Muscle of leg (tissue), 3 donors: ENCODE measurements at regions not wholly inside any gene's neighbourhood (a gene's known extent, or its start where the extent isn't known, plus 50 kb on each side); places are given as distances from the start of the nearest gene placed in this dataset.

Source experiments
- DNase-seq: peaks from one replicate; pipeline ENCODE4 v3.0.0; 2013
- H3K27ac ChIP-seq: one replicate; pipeline ENCODE4 v1.5.1; 2013; ENCODE audit warnings: mild to moderate bottlenecking, low read length, control low read depth
- H3K27me3 ChIP-seq: one replicate; pipeline ENCODE4 v1.6.1; 2013; ENCODE audit warnings: low read length; ENCODE audit not compliant: control insufficient read depth, insufficient read depth
- H3K36me3 ChIP-seq: one replicate; pipeline ENCODE4 v1.6.1; 2013; ENCODE audit warnings: low read length; ENCODE audit not compliant: control insufficient read depth, insufficient read depth
- H3K4me1 ChIP-seq: one replicate; pipeline ENCODE4 v1.6.1; 2013; ENCODE audit warnings: low read length; ENCODE audit not compliant: control insufficient read depth, insufficient read depth
- H3K4me3 ChIP-seq: one replicate; pipeline ENCODE4 v1.5.1; 2013; ENCODE audit warnings: low read length, control low read depth
- H3K9me3 ChIP-seq: replicated peaks from 2 replicates; pipeline ENCODE4 v1.6.1; 2013; ENCODE audit warnings: low read depth, low read length; ENCODE audit not compliant: control insufficient read depth
- WGBS: methylation state at CpG from one replicate; pipeline ENCODE4 v1.1.5; 2013; ENCODE audit warnings: missing lambda C conversion rate; ENCODE audit not compliant: insufficient coverage; 5-methylcytosine and 5-hydroxymethylcytosine counted together

DNA sequence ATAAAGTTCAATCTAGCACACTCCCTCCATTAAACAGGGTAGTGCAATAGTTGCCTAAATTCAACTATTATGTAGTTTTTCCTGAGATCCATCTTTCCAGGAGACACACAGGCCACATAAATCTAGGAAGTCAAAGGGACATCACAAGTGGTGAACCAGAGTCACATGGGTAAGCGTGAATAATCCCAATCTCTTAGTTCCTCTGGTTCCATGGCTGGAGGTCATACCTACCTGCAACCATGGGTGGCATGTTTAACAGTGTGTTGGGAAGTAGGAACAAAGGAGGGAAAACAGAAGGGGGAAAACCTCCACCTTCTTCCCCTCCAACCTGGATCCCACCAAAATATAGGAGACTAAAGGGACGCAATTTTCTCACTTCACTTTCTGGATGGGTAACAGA is 2651.6 kb downstream of the ARAP2 start:
- no peaks in the 10 kb centered on the region for H3K27me3 ChIP-seq
- peaks cover 34% of the 10 kb centered on the region for H3K9me3 ChIP-seq
- no peak overlapping the region for H3K27ac ChIP-seq
- DNase-seq = no peak
- WGBS = no CpG with 5 or more reads among the region's 2 CpGs
- no peaks in the 10 kb centered on the region for H3K36me3 ChIP-seq
- H3K4me1 ChIP-seq = no peaks in the 10 kb centered on the region
- no peak overlapping the region for H3K4me3 ChIP-seq

DNA sequence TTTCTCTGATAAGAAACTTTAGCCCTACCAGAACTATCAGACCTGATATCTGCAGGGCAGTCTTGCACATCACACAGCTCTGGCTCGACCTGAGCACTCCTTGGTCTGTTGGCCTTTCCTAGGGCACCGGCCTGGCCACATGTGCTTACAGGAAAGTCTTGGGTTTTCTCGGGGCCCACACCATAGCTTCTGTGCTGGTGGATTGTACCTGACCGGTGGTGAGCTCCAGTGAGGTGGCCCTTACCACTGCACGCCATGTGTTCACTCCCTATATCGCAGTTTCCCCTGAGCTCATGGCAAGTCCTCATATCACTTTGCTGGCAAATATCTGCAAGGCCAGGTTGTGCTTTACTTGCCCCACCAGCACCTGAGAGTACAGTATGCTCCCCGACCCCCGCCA is 2637.4 kb downstream of the ARAP2 start:
- H3K36me3 ChIP-seq = no peaks in the 10 kb centered on the region
- H3K4me3 ChIP-seq = no peak overlapping the region
- H3K27ac ChIP-seq = no peak overlapping the region
- 84% methylated on average over 8 of the region's 8 CpGs for WGBS
- no peaks in the 10 kb centered on the region for H3K4me1 ChIP-seq
- no peaks in the 10 kb centered on the region for H3K27me3 ChIP-seq
- DNase-seq = no peak
- peaks cover 4% of the 10 kb centered on the region for H3K9me3 ChIP-seq

DNA sequence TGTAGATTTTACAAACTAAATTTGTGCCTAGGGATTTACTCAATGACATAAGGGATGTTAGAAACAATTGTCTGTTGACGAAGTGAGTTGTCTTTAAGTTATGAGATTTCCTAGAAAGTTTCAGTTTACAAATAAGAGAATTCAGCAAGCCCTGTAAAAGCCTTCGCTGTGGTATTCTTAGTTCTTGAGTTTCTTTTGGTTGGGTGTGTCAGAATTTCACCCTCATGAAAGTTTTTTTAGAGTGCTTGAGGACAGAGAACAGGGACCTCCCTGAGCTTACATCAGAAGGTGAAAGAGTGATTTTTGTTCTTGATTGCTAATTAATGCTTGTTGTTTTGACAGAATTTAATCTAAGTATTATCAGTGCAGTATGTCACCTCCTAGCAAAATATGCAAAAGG is 2628.2 kb downstream of the ARAP2 start:
- no peaks in the 10 kb centered on the region for H3K36me3 ChIP-seq
- H3K4me1 ChIP-seq = no peaks in the 10 kb centered on the region
- no peaks in the 10 kb centered on the region for H3K27me3 ChIP-seq
- no peak overlapping the region for H3K27ac ChIP-seq
- no peaks in the 10 kb centered on the region for H3K9me3 ChIP-seq
- no CpG with 5 or more reads among the region's 2 CpGs for WGBS
- no peak for DNase-seq
- no peak overlapping the region for H3K4me3 ChIP-seq

DNA sequence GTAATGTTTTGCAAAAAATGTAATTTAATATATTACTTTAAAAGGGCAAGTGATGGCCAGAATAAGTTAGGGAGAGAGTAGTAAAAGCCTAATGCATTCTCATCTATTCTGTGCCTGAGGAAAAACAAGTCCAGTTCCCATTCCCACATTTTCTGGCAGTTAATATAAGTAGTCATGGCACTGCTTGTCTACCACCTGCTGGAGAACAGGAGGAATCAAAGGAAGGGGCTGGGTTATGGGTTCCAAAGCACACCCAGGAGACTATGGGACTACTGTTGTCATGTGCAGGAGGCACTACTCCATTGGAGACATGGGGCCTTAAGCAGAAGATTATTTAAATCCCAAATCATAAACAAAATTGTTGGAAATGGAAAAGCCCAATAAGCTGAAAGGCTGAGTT is 2618.6 kb downstream of the ARAP2 start:
- no peaks in the 10 kb centered on the region for H3K4me1 ChIP-seq
- no peaks in the 10 kb centered on the region for H3K9me3 ChIP-seq
- H3K27me3 ChIP-seq = no peaks in the 10 kb centered on the region
- no peak overlapping the region for H3K4me3 ChIP-seq
- peak; percentile 21 for DNase-seq
- no peaks in the 10 kb centered on the region for H3K36me3 ChIP-seq
- no peak overlapping the region for H3K27ac ChIP-seq

DNA sequence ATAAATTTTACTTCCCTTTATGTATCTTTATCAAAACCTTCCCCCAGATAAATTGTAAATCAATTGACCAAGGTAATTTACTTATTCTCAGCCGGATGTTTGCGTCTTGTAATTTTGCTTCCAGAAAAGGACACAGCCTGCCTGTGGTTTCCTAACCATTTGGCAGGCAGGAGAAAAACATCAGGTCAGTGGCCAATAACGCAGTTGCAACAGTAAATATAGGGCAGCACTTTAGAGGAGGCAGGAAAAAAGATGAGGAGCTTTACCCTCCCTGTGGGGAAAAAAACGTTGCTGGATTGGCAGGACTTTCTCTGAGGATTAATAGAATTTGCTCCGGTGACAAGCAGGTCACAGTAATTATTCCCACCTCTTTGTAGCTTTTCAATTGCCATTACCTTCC is 2618.1 kb downstream of the ARAP2 start:
- Histone ChIP-seq H3K27ac (no peak overlapping the region), H3K27me3 (no peaks in the 10 kb centered on the region), H3K9me3 (no peaks in the 10 kb centered on the region), H3K4me1 (no peaks in the 10 kb centered on the region), H3K36me3 (no peaks in the 10 kb centered on the region), H3K4me3 (no peak overlapping the region)
- WGBS = 37% methylated on average over 3 of the region's 5 CpGs
- DNase-seq = peak; percentile 42

DNA sequence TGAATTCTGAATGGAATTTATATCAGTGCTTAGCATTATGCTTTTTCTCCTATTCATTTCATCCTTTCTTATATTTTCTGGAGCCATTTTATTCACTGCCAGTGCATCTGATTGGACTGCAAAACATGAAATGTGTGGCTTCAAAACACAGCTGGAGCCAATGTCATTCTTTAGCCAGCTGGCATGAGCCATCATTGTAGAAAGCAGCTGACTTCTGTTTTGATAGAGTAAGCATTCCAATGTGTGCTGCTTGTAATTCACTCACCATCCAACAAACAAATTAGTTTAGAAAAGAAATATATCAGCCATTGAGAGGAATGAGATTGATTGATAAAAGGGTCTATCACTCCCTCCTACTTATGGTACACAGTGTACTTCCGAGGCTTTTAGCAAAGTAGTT is 2616.0 kb downstream of the ARAP2 start:
- Histone ChIP-seq H3K4me3 (no peak overlapping the region), H3K4me1 (no peaks in the 10 kb centered on the region), H3K9me3 (no peaks in the 10 kb centered on the region), H3K27ac (no peak overlapping the region), H3K27me3 (no peaks in the 10 kb centered on the region), H3K36me3 (no peaks in the 10 kb centered on the region)
- DNase-seq = peak; percentile 83
- WGBS = no CpG with 5 or more reads among the region's 1 CpG

DNA sequence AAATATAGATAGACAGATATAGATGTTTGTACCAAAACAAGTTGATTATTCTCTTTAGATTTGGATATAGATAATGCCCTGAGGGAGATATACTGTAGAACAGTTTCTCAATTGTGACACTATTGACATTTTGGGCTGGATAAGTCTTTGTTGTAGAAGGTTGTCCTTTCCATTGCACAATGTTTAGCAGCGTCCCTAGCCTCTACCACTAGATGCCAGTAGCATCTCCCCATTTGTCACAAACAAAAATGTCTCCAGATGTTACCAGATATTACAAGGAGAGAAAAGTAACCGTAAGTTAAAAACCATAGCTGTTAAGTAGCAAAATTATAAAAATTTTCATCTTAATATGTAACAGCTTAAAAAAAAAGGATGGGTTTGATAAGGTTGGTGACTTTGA is 2595.3 kb downstream of the ARAP2 start:
- no peak overlapping the region for H3K4me3 ChIP-seq
- H3K27me3 ChIP-seq = no peaks in the 10 kb centered on the region
- no peaks in the 10 kb centered on the region for H3K36me3 ChIP-seq
- H3K9me3 ChIP-seq = no peaks in the 10 kb centered on the region
- no peak overlapping the region for H3K27ac ChIP-seq
- WGBS = no CpG with 5 or more reads among the region's 2 CpGs
- no peaks in the 10 kb centered on the region for H3K4me1 ChIP-seq
- DNase-seq = peak; percentile 22

DNA sequence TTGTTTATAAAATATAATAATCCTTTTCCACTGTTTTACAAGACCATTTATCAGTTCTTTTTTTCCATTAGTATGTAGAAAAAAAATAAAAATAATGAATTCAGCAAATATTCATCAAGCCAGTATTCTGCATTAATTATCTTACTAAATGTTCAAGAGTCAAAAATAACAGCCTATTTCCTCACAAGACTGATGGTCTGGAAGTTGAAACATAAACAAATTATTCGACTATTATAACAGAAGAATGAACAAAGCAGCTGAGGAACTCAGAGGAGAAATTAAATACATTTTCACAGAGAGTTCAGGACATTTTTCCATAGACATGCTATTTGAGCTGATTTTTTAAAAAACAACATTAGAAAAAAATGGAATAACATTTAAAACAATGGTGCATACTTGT is 2594.8 kb downstream of the ARAP2 start:
- no peaks in the 10 kb centered on the region for H3K36me3 ChIP-seq
- H3K4me1 ChIP-seq = no peaks in the 10 kb centered on the region
- no peak overlapping the region for H3K27ac ChIP-seq
- H3K27me3 ChIP-seq = no peaks in the 10 kb centered on the region
- DNase-seq = no peak
- no CpG with 5 or more reads among the region's 1 CpG for WGBS
- H3K4me3 ChIP-seq = no peak overlapping the region
- no peaks in the 10 kb centered on the region for H3K9me3 ChIP-seq

DNA sequence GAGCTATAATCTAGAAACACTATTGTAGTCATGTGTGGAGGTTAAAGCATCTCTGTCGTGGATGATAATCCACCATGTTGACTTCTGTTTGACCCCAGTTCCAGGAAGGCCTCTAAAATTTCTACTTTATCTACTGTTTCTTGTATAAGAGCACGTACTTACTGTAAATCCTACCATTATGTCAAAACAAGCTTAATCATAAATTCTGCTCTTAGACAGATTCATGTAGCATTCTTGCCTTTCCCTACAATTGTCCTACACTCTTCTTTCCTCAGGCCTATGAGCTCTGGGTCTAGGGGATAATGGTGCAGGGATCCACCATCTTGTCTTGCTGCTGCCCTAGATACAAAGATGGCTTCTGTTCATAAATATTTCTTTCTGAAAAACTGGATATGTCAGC is 2594.3 kb downstream of the ARAP2 start:
- no peak for DNase-seq
- WGBS = 100% methylated on average over 1 of the region's 2 CpGs
- H3K4me3 ChIP-seq = no peak overlapping the region
- H3K4me1 ChIP-seq = no peaks in the 10 kb centered on the region
- no peaks in the 10 kb centered on the region for H3K9me3 ChIP-seq
- H3K27ac ChIP-seq = no peak overlapping the region
- H3K36me3 ChIP-seq = no peaks in the 10 kb centered on the region
- no peaks in the 10 kb centered on the region for H3K27me3 ChIP-seq

DNA sequence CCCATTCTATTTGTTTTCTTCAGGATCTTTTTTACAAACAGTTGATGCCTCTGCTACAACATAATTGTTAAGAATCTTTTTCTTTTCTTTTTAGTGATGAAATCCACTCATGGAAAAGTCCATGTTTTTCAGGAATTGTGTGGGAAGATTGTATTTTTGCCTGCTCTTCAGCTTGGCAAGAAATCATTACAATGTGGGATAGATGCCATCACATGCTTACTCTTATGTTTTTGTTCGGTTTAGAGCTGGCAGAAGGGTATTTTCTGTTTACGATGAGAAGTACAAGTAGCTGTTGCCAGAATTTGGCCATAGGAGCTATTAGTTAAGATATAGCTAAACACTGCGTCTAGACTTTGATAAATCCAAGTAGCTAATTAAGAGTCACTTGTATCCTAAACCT is 2585.3 kb downstream of the ARAP2 start:
- no peaks in the 10 kb centered on the region for H3K36me3 ChIP-seq
- no peaks in the 10 kb centered on the region for H3K9me3 ChIP-seq
- no peak overlapping the region for H3K27ac ChIP-seq
- WGBS = no CpG with 5 or more reads among the region's 3 CpGs
- H3K4me1 ChIP-seq = no peaks in the 10 kb centered on the region
- H3K4me3 ChIP-seq = no peak overlapping the region
- no peaks in the 10 kb centered on the region for H3K27me3 ChIP-seq
- peak; percentile 20 for DNase-seq

DNA sequence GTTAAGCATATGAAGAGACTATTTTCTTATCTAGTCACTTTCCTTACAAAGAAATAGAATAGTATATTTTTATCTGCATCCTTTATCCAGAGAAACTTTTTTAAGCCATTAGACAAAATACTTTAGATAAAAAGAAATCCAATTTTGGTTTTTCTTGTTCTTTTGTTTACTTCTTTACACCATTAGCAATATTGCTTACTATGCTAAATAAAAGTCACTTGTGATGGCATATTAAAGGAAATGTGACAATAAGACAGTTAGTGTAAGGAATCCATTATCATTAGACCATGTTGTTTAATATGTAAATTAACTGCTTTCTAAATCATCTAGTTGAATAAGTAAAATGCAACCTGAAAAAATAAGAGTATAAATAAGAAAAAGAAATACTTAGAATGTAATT is 2582.7 kb downstream of the ARAP2 start:
- Histone ChIP-seq H3K4me3 (no peak overlapping the region), H3K27ac (no peak overlapping the region), H3K36me3 (no peaks in the 10 kb centered on the region), H3K9me3 (peaks cover 7% of the 10 kb centered on the region), H3K27me3 (no peaks in the 10 kb centered on the region), H3K4me1 (no peaks in the 10 kb centered on the region)
- DNase-seq = no peak
